ENCODE measurements at regions not wholly inside any gene's neighbourhood (a gene's known extent, or its start where the extent isn't known, plus 50 kb on each side); places are given as distances from the start of the nearest gene placed in this dataset.

DNA sequence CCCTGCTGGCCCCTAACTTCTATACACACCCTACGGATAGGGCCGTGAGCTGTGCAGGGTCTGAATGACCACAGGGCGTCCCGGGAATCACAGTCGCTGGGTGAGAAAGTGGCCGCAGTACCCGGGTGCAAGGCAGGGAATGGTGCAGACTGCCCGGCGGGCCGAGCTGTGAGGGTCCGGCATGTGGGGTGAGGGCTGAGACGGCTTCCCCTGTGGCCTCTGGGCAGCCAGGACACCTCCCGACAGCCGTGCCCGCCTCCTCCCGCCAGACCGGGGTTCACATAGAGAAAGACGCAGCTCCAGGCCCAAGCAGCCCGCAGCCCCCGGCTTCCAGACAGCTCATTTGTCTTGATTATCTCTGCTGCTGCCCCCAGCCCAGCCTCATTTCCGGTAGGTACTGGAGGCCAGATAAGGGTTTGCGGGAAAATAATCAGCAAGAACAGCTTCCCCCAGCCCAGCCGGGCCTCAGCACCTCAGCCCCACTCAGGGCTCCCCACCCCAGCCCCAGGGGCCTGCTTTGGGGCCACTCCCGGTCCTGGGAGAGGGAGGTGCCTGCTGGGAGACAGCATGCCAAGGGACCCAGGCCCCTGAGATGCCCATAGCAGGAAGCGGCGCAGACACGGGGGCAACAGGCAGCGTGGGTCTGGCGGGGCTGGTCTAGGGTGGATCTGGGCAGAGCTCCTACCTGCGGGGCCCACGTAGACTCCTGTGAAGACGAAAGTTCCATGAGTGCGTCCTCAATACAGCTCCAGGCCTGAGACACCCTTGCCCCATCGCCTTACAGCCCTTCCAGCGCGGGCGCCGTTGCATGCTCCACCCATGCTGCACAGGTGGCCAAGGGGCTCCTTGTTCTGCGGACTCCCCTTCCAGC is 123.1 kb downstream of the BRD1 start (continued):
- TF ChIP-seq KLF10 (tag by site-specific recombination; IDR thresholded peaks at IDR 0.05) (no peak), ZEB2 (tag by site-specific recombination; IDR thresholded peaks at IDR 0.05) (no peak), ZNF37A (tag by site-specific recombination; IDR thresholded peaks at IDR 0.05) (no peak)
- TF ChIP-seq, protein P1, sequence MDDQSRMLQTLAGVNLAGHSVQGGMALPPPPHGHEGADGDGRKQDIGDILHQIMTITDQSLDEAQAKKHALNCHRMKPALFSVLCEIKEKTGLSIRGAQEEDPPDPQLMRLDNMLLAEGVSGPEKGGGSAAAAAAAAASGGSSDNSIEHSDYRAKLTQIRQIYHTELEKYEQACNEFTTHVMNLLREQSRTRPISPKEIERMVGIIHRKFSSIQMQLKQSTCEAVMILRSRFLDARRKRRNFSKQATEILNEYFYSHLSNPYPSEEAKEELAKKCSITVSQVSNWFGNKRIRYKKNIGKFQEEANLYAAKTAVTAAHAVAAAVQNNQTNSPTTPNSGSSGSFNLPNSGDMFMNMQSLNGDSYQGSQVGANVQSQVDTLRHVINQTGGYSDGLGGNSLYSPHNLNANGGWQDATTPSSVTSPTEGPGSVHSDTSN (CRISPR knock-in tag; IDR thresholded peaks at IDR 0.05), result no peak
- TF ChIP-seq, protein P2, sequence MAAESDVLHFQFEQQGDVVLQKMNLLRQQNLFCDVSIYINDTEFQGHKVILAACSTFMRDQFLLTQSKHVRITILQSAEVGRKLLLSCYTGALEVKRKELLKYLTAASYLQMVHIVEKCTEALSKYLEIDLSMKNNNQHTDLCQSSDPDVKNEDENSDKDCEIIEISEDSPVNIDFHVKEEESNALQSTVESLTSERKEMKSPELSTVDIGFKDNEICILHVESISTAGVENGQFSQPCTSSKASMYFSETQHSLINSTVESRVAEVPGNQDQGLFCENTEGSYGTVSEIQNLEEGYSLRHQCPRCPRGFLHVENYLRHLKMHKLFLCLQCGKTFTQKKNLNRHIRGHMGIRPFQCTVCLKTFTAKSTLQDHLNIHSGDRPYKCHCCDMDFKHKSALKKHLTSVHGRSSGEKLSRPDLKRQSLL (tag by site-specific recombination; IDR thresholded peaks at IDR 0.05), result no peak
- TF ChIP-seq, protein P3, sequence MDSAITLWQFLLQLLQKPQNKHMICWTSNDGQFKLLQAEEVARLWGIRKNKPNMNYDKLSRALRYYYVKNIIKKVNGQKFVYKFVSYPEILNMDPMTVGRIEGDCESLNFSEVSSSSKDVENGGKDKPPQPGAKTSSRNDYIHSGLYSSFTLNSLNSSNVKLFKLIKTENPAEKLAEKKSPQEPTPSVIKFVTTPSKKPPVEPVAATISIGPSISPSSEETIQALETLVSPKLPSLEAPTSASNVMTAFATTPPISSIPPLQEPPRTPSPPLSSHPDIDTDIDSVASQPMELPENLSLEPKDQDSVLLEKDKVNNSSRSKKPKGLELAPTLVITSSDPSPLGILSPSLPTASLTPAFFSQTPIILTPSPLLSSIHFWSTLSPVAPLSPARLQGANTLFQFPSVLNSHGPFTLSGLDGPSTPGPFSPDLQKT (IDR thresholded peaks at IDR 0.05; ENCODE audit: borderline replicate concordance, low read depth, low read length), result no peak

DNA sequence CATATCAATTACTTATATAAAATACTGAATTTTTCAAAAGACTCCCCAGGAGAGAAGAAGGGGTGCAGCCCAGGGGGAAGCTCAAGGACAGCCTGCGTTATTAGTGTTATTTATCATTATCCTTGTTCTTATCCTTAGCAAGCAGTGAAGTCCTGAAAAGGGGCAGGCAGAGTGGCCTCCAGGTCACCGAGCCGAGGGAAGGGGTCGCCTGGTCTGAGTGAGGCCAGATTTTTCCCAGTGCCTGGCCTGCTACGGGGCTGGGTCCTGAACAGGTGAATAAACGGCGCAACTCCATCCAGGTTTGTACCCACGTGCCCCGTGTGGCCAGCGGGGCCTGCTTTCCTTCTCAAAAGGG is 123.7 kb downstream of the BRD1 start:
- no peak overlapping the region for H3K27ac ChIP-seq (ENCODE audit: extremely low read depth, low read depth, low read length)
- no peaks in the 10 kb centered on the region for H3K9me3 ChIP-seq (ENCODE audit: control insufficient read depth, insufficient read depth, low read depth, low read length)
- H3K4me1 ChIP-seq (ENCODE audit: control insufficient read depth, insufficient read depth, low read length), result no peaks in the 10 kb centered on the region
- ChIA-PET POLR2A (no interaction called here), CTCF (no interaction called here)
- H3K36me3 ChIP-seq (ENCODE audit: control insufficient read depth in 2 of 2, insufficient read depth in 1 of 2, low read length in 2 of 2), result no peaks in the 10 kb centered on the region
- H3K4me3 ChIP-seq (ENCODE audit: low read depth, low read length), result no peak overlapping the region
- TF ChIP-seq ZNF585B (tag by site-specific recombination; IDR thresholded peaks at IDR 0.05) (no peak), ZNF133 (tag by site-specific recombination; IDR thresholded peaks at IDR 0.05) (no peak), FEZF1 (tag by site-specific recombination; IDR thresholded peaks at IDR 0.05) (no peak), SP7 (tag by site-specific recombination; IDR thresholded peaks at IDR 0.05) (no peak), ZNF214 (tag by site-specific recombination; IDR thresholded peaks at IDR 0.05; ENCODE audit: borderline replicate concordance) (no peak), ZNF169 (tag by site-specific recombination; IDR thresholded peaks at IDR 0.05) (no peak), KLF8 (tag by site-specific recombination; IDR thresholded peaks at IDR 0.05) (no peak), ZNF416 (tag by site-specific recombination; IDR thresholded peaks at IDR 0.05) (no peak), ZNF132 (tag by site-specific recombination; IDR thresholded peaks at IDR 0.05; ENCODE audit: borderline replicate concordance) (no peak)

DNA sequence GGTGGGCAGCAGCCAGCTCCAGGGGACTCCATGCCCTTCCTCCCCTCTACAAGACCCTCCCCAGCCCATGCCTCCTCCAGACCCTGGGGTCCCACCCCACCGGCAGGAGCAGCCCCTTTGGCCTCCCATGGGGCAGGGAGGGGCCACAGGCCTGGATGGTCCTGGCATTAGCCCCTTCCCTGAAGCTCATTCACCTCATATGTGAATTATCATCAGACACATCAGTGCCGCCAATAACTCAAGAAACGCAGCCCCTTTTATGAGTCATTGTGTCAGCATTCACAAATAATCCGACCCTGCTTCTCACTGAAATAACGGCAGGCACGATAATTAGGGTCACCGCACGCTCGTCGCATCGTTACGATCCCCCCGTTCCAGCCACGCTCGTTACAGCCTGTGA is 124.2 kb downstream of the BRD1 start:
- CTCF ChIA-PET, result no interaction called here
- H3K36me3 ChIP-seq (ENCODE audit: control insufficient read depth in 2 of 2, insufficient read depth in 1 of 2, low read length in 2 of 2), result no peaks in the 10 kb centered on the region
- H3K4me1 ChIP-seq (ENCODE audit: control insufficient read depth, insufficient read depth, low read length), result no peaks in the 10 kb centered on the region
- no peak overlapping the region for H3K4me3 ChIP-seq (ENCODE audit: low read depth, low read length)
- POLR2A ChIA-PET, result no interaction called here
- no peak overlapping the region for H3K27ac ChIP-seq (ENCODE audit: extremely low read depth, low read depth, low read length)
- H3K9me3 ChIP-seq (ENCODE audit: control insufficient read depth, insufficient read depth, low read depth, low read length), result no peaks in the 10 kb centered on the region
- no peak for TF ChIP-seq SALL2 (tag by site-specific recombination; IDR thresholded peaks at IDR 0.05; ENCODE audit: borderline replicate concordance)
- TF ChIP-seq, protein P4, sequence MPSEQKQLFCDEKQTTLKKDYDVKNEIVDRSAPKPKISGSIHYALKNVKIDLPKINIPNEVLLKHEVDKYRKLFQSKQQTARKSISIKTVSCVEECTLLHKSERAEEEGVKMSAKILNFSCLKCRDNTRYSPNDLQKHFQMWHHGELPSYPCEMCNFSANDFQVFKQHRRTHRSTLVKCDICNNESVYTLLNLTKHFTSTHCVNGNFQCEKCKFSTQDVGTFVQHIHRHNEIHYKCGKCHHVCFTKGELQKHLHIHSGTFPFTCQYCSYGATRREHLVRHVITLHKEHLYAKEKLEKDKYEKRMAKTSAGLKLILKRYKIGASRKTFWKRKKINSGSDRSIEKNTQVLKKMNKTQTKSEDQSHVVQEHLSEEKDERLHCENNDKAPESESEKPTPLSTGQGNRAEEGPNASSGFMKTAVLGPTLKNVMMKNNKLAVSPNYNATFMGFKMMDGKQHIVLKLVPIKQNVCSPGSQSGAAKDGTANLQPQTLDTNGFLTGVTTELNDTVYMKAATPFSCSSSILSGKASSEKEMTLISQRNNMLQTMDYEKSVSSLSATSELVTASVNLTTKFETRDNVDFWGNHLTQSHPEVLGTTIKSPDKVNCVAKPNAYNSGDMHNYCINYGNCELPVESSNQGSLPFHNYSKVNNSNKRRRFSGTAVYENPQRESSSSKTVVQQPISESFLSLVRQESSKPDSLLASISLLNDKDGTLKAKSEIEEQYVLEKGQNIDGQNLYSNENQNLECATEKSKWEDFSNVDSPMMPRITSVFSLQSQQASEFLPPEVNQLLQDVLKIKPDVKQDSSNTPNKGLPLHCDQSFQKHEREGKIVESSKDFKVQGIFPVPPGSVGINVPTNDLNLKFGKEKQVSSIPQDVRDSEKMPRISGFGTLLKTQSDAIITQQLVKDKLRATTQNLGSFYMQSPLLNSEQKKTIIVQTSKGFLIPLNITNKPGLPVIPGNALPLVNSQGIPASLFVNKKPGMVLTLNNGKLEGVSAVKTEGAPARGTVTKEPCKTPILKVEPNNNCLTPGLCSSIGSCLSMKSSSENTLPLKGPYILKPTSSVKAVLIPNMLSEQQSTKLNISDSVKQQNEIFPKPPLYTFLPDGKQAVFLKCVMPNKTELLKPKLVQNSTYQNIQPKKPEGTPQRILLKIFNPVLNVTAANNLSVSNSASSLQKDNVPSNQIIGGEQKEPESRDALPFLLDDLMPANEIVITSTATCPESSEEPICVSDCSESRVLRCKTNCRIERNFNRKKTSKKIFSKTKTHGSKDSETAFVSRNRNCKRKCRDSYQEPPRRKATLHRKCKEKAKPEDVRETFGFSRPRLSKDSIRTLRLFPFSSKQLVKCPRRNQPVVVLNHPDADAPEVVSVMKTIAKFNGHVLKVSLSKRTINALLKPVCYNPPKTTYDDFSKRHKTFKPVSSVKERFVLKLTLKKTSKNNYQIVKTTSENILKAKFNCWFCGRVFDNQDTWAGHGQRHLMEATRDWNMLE (tag by site-specific recombination; conservative IDR thresholded peaks at IDR 0.05; ENCODE audit: low read depth), result no peak
- TF ChIP-seq ZNF248 (tag by site-specific recombination; IDR thresholded peaks at IDR 0.05), result no peak
- TF ChIP-seq, protein P5, sequence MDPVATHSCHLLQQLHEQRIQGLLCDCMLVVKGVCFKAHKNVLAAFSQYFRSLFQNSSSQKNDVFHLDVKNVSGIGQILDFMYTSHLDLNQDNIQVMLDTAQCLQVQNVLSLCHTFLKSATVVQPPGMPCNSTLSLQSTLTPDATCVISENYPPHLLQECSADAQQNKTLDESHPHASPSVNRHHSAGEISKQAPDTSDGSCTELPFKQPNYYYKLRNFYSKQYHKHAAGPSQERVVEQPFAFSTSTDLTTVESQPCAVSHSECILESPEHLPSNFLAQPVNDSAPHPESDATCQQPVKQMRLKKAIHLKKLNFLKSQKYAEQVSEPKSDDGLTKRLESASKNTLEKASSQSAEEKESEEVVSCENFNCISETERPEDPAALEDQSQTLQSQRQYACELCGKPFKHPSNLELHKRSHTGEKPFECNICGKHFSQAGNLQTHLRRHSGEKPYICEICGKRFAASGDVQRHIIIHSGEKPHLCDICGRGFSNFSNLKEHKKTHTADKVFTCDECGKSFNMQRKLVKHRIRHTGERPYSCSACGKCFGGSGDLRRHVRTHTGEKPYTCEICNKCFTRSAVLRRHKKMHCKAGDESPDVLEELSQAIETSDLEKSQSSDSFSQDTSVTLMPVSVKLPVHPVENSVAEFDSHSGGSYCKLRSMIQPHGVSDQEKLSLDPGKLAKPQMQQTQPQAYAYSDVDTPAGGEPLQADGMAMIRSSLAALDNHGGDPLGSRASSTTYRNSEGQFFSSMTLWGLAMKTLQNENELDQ (tag by site-specific recombination; IDR thresholded peaks at IDR 0.05; ENCODE audit: low read depth), result no peak
- TF ChIP-seq GFI1B (tag by site-specific recombination; IDR thresholded peaks at IDR 0.05), result no peak
- TF ChIP-seq ZNF391 (tag by site-specific recombination; IDR thresholded peaks at IDR 0.05; ENCODE audit: borderline replicate concordance, low read depth), result no peak
- TF ChIP-seq ZNF221 (tag by site-specific recombination; IDR thresholded peaks at IDR 0.05; ENCODE audit: borderline replicate concordance), result no peak
- TF ChIP-seq ZNF571 (tag by site-specific recombination; IDR thresholded peaks at IDR 0.05), result no peak
